ENCODE measurements at regions not wholly inside any gene's neighbourhood (a gene's known extent, or its start where the extent isn't known, plus 50 kb on each side); places are given as distances from the start of the nearest gene placed in this dataset.

GRCh38 chr5:2183154-2184025 is 300.7 kb upstream of the IRX4 start:
- DNase-seq (ENCODE audit: low read depth), result no peak

- no peak for DNase-seq (ENCODE audit: low read depth)
Measured at GRCh38 chr5:2182020-2182419, 299.3 kb upstream of the IRX4 start.

GRCh38 chr5:2181557-2181956 is 298.8 kb upstream of the IRX4 start:
- no peak for DNase-seq (ENCODE audit: low read depth)

GRCh38 chr5:2181149-2181548 is 298.4 kb upstream of the IRX4 start:
- no peak for DNase-seq (ENCODE audit: low read depth)

- no peak for DNase-seq (ENCODE audit: low read depth)
Measured at GRCh38 chr5:2180456-2180855, 297.7 kb upstream of the IRX4 start.

GRCh38 chr5:2179861-2180260 is 297.1 kb upstream of the IRX4 start:
- DNase-seq (ENCODE audit: low read depth), result no peak

GRCh38 chr5:2178528-2178927 is 295.8 kb upstream of the IRX4 start:
- DNase-seq (ENCODE audit: low read depth), result no peak

GRCh38 chr5:2178071-2178477 is 295.3 kb upstream of the IRX4 start:
- no peak for DNase-seq (ENCODE audit: low read depth)

- DNase-seq (ENCODE audit: low read depth), result no peak
Measured at GRCh38 chr5:2177244-2177643, 294.5 kb upstream of the IRX4 start.

GRCh38 chr5:2176581-2176980 is 293.9 kb upstream of the IRX4 start:
- DNase-seq (ENCODE audit: low read depth), result no peak

GRCh38 chr5:2175842-2176404 is 293.2 kb upstream of the IRX4 start:
- DNase-seq (ENCODE audit: low read depth), result no peak

- DNase-seq (ENCODE audit: low read depth), result no peak
Measured at GRCh38 chr5:2175041-2175440, 292.3 kb upstream of the IRX4 start.

- no peak for DNase-seq (ENCODE audit: low read depth)
Measured at GRCh38 chr5:2174538-2174937, 291.8 kb upstream of the IRX4 start.

GRCh38 chr5:2173151-2173834 is 290.6 kb upstream of the IRX4 start:
- no peak for DNase-seq (ENCODE audit: low read depth)

- DNase-seq (ENCODE audit: low read depth), result no peak
Measured at GRCh38 chr5:2172471-2172870, 289.7 kb upstream of the IRX4 start.

GRCh38 chr5:2170761-2171160 is 288.0 kb upstream of the IRX4 start:
- DNase-seq (ENCODE audit: low read depth), result no peak

GRCh38 chr5:2169850-2170760 is 287.4 kb upstream of the IRX4 start:
- no peak for DNase-seq (ENCODE audit: low read depth)

GRCh38 chr5:2169430-2169808 is 286.7 kb upstream of the IRX4 start:
- DNase-seq (ENCODE audit: low read depth), result no peak

- DNase-seq (ENCODE audit: low read depth), result no peak
Measured at GRCh38 chr5:2168601-2169429, 286.1 kb upstream of the IRX4 start.

- no peak for DNase-seq (ENCODE audit: low read depth)
Measured at GRCh38 chr5:2167671-2168070, 284.9 kb upstream of the IRX4 start.

GRCh38 chr5:2166979-2167377 is 284.3 kb upstream of the IRX4 start:
- no peak for DNase-seq (ENCODE audit: low read depth)
